Ecto neural progenitor cell (in vitro differentiated cells): ENCODE measurements at regions not wholly inside any gene's neighbourhood (a gene's known extent, or its start where the extent isn't known, plus 50 kb on each side); places are given as distances from the start of the nearest gene placed in this dataset.

ENCODE experiments used
- DNase-seq: peaks from one replicate; pipeline ENCODE4 v3.0.0-alpha.2; 2018; ENCODE audit warnings: low spot score

DNA sequence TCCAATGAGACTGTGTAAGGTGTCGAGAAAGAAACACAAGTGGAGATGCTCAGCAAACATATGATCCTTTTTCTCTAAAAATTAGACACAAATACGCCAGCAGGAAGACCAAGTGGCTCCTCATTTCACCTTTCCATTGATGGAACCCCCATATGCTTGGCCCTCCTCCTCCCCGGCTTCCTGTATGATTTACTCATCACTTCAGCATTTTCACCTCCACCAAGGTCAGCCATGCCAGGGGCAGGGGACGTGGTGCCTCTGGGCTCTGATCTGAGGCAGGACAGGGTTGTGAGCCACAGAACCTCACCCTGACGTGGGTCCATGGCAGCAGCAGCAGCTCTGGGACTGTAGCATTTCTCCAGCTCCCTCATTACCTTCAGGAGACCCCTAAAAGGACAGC is 116.8 kb upstream of the PFKP start:
- no peak for DNase-seq

GRCh38 chr10:2949948-2950354 is 117.4 kb upstream of the PFKP start:
- DNase-seq = no peak

DNA sequence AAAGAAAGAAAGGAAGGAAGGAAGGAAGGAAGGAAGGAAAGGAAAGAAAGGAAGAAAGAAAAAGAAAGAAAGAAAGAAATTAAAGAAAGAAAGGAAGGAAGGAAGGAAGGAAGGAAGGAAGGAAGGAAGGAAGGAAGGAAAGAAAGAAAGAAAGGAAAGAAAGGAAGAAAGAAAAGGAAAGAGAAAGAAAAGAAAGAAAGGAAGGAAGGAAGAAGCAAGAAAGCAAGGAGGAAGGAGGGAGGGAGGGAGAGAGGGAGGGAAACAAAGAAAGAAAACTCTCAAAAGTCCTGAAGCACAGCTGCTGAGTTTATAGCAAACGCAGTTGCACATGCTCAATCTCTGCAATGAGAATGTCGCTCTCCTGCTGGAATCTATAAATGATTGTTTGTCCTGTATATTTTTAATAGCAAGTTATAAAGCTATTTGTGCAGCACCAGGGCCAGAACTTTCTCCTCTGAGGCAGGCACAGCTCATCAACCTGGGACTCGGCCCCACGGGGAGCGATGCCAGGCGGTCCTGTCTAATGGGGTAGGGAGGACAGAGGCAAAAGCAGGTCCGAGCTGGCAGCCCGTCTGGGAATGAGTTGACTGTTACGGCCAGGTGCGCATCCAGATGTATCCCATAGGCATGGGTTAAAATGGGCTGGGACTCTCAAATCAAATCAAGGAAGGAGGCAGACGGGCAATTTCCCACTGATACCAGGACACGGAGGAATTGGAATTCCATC is 118.0 kb upstream of the PFKP start:
- DNase-seq = no peak

GRCh38 chr10:2948127-2948854 is 119.1 kb upstream of the PFKP start:
- no peak for DNase-seq

DNA sequence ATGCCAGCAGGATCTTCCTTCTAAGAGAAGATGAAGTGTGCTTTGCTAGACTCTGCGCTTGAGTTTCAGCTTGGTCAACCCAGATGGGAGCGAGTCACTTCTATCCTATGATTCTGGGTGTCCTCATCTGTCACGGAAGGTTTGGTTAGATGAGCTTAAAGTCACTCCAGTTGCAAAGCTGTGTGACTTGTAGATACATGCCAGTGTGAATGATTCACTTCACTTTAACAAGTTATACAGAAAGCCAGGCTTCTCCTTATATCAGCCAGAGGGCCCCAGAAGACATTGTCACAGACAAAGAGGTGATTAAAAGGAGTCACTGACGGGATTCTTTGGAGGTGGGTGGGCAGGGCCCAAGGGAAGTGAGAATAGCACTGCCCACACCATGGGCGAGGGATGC is 122.6 kb upstream of the PFKP start:
- no peak for DNase-seq

- DNase-seq = peak; percentile 0
Observed at GRCh38 chr10:2943932-2944614, 123.3 kb upstream of the PFKP start.

GRCh38 chr10:2942938-2943337 is 124.4 kb upstream of the PFKP start:
- no peak for DNase-seq

GRCh38 chr10:2938869-2939268 is 128.5 kb upstream of the PFKP start:
- DNase-seq = no peak

DNA sequence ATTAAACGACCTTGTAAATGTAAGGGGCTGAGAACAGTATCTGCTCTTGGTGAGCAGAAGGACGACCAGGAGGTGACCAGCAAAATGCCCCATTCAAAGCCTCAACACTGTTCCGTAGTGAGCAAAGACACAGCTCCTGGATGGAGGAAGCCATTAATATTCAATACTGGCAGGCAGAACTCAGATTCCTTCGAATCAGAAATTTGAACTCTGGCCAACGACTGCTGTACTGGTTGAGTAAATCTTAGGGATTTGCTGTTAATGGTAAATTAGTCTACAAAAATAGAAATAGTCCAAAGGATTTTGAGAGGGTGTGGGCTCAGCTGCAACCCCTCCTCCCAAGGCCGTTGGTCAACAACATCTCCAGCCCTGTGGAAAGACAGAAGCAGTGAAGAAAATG is 130.5 kb upstream of the PFKP start:
- DNase-seq = no peak

DNA sequence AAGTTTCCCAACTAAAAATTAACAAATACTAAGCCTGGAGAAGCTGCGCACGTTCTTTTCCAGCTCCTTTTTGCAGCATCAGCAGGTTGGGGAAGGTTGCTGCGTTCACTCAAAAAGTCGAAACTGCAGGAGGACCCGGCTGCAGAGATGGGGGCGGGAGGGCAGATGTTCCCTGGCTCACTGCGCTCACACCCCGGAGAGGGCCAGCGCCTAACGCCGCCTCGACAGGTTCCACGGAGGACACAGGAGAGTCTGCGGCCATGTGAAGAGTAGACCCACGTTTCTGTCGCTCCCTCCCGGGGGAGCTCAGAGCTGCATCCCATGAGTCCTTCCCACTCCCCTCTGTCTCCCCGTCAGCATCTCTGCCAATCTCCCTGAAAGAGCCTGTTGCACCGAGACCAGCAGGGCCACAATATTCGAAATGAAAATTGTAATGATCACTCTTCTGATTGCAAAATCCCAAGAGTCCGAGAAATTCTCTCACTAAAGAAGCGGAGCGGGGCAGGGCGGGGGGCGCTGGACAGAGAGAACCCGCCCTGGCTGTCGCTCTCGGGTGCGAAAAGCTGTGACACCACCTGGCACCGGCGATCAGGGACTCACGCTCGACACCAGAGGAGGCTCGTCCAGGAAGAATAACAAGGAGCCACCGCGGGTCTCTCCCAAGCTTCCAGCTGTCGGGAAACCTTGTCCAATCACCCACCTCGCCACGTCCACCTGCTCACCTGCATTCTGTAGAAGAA is 131.5 kb upstream of the PFKP start:
- DNase-seq = peak; percentile 26

DNA sequence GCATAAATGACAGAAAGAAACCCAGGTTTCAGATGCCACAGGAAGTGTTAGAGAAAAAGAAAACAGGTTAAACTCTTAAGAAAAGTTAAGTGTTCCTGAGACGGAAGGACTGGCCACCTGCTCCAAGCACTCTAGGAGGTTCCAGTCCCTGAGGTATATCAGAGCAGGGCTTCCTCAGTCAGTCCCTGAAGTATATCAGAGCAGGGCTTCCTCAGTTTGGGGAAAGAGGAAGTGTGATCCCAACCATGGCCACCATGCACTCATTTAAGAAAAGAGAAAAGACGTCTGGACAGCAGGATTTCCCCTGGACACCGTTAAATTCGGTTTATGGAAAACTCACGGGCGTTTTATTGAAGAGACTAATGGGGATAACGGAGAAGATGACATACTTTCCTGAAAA is 133.4 kb upstream of the PFKP start:
- DNase-seq = peak; percentile 12

GRCh38 chr10:2933519-2933918 is 133.8 kb upstream of the PFKP start:
- DNase-seq = peak; percentile 2

- DNase-seq = peak; percentile 40
Observed at GRCh38 chr10:2933071-2933470, 134.3 kb upstream of the PFKP start.

DNA sequence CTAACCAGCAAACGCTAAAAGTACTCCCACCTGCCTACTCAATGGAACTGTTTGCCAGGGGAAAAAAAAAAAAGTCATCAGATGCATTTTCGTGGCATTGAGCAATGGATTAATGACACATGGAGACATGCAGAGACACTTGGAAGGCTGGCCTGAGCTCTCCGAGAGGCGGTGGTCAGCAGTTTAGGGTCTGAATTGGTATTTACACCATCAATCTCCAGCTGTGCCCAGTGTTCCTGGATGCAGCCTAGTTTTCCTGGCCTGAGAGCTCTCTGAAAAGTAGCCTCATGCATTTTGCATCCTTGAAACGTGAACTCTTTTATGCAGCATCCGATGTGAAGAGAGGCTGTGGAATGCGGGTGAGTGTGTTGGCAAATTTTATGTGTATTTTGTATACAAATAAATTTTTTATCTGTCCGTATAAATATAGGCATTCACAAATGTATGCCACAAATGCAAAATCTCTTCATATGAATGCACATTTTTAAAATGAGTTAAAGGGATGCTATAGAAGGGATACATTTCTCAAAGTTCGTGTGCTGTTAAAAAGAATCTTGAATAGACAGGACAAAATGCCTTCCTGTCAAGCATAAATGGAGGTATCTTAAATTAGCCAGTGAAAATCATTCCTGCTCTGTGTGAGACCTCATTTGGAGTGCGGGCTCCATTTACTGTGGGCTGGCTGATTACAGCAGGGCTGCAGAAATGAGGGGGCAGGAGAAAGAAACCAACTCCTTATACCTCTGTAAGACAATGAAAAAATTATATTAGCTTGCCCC is 137.7 kb upstream of the PFKP start:
- peak; percentile 55 for DNase-seq

DNA sequence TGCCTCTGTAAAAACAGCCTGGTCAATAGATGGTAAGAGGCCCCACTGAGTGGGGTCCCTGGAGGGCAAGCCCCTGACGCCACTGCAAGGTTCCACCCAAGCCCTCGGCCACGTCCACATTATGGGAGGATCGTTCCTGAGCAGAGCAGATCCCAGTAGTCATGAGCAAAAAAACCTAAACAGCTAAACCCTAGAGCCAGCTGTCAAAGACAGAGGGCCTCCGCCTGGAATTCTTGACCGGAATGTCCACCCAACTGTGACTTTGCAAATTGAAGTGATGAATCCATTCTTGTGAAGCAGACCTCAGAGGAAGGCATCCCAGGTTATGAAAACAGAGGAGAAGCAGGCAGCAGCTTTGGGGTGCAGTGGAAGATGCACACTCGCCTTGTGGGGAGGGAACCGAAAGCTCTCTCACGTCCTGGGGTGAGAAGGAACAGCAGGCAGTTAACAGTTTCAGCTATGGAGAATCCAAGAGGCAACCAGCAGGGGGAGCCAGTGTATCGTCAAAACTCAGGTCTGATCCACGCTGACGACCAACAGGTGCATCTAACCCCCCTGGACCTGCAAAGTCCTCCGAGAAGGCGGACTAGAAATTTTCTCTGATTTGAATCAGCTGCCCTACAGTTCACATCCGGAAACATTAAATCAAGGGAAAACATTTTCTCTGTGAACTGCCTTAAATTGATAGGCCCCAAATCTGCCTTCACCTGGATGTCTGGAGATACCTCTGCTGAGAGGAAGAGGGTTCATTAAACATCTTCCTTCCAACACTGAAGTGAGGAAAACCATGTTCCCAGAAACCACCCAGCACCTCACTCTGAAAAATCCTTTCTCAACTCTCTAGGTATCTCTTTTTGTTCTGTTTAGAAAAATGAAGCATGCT is 139.1 kb upstream of the PFKP start:
- peak; percentile 85 for DNase-seq

GRCh38 chr10:2926918-2927660 is 140.3 kb upstream of the PFKP start:
- no peak for DNase-seq

DNA sequence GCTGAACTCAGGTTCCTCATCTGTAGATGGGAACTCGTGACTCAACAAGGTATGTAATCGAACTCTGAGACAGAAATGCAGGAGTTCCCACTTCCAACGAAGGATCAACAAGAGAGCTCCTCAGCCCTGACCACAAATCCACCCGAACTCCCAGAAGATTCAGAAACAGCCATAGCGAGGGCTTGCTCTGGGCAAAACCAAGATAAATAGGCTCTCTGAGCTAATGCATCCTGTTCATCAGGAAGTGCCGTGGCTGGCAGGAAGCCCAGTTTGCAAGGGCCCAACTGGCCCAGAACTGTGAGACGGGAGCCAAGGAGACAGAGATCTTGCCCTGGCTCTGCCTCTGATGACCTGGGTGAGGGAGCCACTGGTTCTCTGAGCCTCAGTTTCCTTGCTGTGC is 141.7 kb upstream of the PFKP start:
- DNase-seq = no peak

- DNase-seq = no peak
Observed at GRCh38 chr10:2924431-2924830, 142.9 kb upstream of the PFKP start.

GRCh38 chr10:2921956-2922680 is 145.2 kb upstream of the PFKP start:
- no peak for DNase-seq
